PC-9 (cell line): ENCODE measurements at regions not wholly inside any gene's neighbourhood (a gene's known extent, or its start where the extent isn't known, plus 50 kb on each side); places are given as distances from the start of the nearest gene placed in this dataset.

Experiments
- BruUV-seq: library from RNA; stranded (reverse); fragments of 400-500 nt; replicated peaks from 2 replicates; lab custom pipeline; 2021; lab: Mats Ljungman, UMichigan
- CTCF ChIA-PET: fragments of 300-600 bp; sonication (Branson Sonifier 250); formaldehyde crosslinking; loops from one replicate; lab custom pipeline; 2022; ENCODE audit warnings: antibody characterized with exemption; lab: Charles Lee
- POLR2A ChIA-PET: fragments of 300-600 bp; sonication (Branson Sonifier 250); formaldehyde crosslinking; loops from one replicate; lab custom pipeline; 2022; ENCODE audit warnings: antibody characterized with exemption; ENCODE audit not compliant: unreplicated experiment; lab: Charles Lee
- DNase-seq, 2 experiments: peaks; one replicate each; pipeline versions ENCODE4 v3.0.0 to v3.0.0-alpha.2; 2015 to 2022; ENCODE audit warnings: mixed read lengths in 1 of 2
- H2AFZ ChIP-seq: fragments of 200-600 bp; sonication (generic); 2 replicates; pipeline ENCODE4 v1.8.1; 2017; ENCODE audit warnings: antibody characterized with exemption
- H3F3A ChIP-seq: fragments of 200-600 bp; sonication (generic); 2 replicates; pipeline ENCODE4 v1.8.1; 2017; ENCODE audit warnings: antibody characterized with exemption, mild to moderate bottlenecking, low read depth; ENCODE audit not compliant: insufficient read depth
- H3K27ac ChIP-seq: fragments of 200-600 bp; sonication (generic); 2 replicates; pipeline ENCODE4 v1.6.1; 2016; ENCODE audit warnings: mixed run types
- H3K27me3 ChIP-seq: fragments of 200-600 bp; sonication (generic); 2 replicates; pipeline ENCODE4 v1.6.1; 2016; ENCODE audit warnings: low read depth, mixed run types; ENCODE audit not compliant: insufficient read depth
- H3K36me3 ChIP-seq: fragments of 200-600 bp; sonication (generic); 2 replicates; pipeline ENCODE4 v1.6.1; 2016; ENCODE audit warnings: low read depth, mixed run types
- H3K4me1 ChIP-seq: fragments of 200-600 bp; sonication (generic); replicated peaks from 2 replicates; pipeline ENCODE4 v1.6.1; 2016; ENCODE audit warnings: mixed run types; ENCODE audit not compliant: insufficient read depth
- H3K4me2 ChIP-seq: fragments of 200-600 bp; sonication (generic); 2 replicates; pipeline ENCODE4 v1.6.1; 2017; ENCODE audit warnings: mixed run types
- H3K4me3 ChIP-seq: fragments of 200-600 bp; sonication (generic); 2 replicates; pipeline ENCODE4 v1.6.1; 2016; ENCODE audit warnings: mixed run types
- H3K79me2 ChIP-seq: fragments of 200-600 bp; sonication (generic); 2 replicates; pipeline ENCODE4 v1.6.1; 2017; ENCODE audit warnings: low read depth, mixed run types
- H3K9me2 ChIP-seq: fragments of 200-600 bp; sonication (generic); 2 replicates; pipeline ENCODE4 v1.8.1; 2017; ENCODE audit warnings: mild to moderate bottlenecking; ENCODE audit not compliant: insufficient read depth
- H3K9me3 ChIP-seq: fragments of 200-600 bp; sonication (generic); 2 replicates; pipeline ENCODE4 v1.8.1; 2016; ENCODE audit warnings: low read depth; ENCODE audit not compliant: insufficient read depth
- H4K20me1 ChIP-seq: fragments of 200-600 bp; sonication (generic); 2 replicates; pipeline ENCODE4 v1.8.1; 2017; ENCODE audit not compliant: insufficient read depth
- CTCF ChIP-seq: fragments of 200-600 bp; sonication (generic); conservative IDR thresholded peaks from 2 replicates; pipeline ENCODE4 v1.6.1; 2017; ENCODE audit warnings: mixed run types, antibody characterized with exemption, mild to moderate bottlenecking, moderate library complexity
- EZH2 ChIP-seq: fragments of 200-600 bp; sonication (generic); IDR thresholded peaks from 2 replicates; pipeline ENCODE4 v1.8.0; 2017; ENCODE audit warnings: antibody characterized with exemption, low read depth
- intact Hi-C: fragments of 100-400 bp; cut with micrococcal nuclease; formaldehyde crosslinking; loops from one replicate; pipeline ENCODE4 v1.10.0; 2022; ENCODE audit not compliant: unreplicated experiment

- intact Hi-C loops = no loop called here
- no peak for DNase-seq
- ChIA-PET POLR2A (no interaction called here), CTCF (no interaction called here)
- Histone ChIP-seq H2AFZ (no peak overlapping the region), H3K4me2 (no peak overlapping the region), H3K27me3 (no peaks in the 10 kb centered on the region), H3K9me3 (peaks cover 6% of the 10 kb centered on the region; the same call in 1 of the 2 replicates), H3F3A (no peaks in the 10 kb centered on the region), H3K9me2 (no peaks in the 10 kb centered on the region), H3K36me3 (no peaks in the 10 kb centered on the region), H3K4me3 (no peak overlapping the region), H3K79me2 (no peaks in the 10 kb centered on the region), H3K27ac (no peak overlapping the region), H3K4me1 (no peaks in the 10 kb centered on the region), H4K20me1 (no peaks in the 10 kb centered on the region; the same call in 1 of the 2 replicates)
- no peak for TF ChIP-seq CTCF
- no peak for TF ChIP-seq EZH2
- BruUV-seq = no TSS peak
These were observed 115.2 kb upstream of the TMEM168 start for GRCh38 chr7:112905413-112905812.

DNA sequence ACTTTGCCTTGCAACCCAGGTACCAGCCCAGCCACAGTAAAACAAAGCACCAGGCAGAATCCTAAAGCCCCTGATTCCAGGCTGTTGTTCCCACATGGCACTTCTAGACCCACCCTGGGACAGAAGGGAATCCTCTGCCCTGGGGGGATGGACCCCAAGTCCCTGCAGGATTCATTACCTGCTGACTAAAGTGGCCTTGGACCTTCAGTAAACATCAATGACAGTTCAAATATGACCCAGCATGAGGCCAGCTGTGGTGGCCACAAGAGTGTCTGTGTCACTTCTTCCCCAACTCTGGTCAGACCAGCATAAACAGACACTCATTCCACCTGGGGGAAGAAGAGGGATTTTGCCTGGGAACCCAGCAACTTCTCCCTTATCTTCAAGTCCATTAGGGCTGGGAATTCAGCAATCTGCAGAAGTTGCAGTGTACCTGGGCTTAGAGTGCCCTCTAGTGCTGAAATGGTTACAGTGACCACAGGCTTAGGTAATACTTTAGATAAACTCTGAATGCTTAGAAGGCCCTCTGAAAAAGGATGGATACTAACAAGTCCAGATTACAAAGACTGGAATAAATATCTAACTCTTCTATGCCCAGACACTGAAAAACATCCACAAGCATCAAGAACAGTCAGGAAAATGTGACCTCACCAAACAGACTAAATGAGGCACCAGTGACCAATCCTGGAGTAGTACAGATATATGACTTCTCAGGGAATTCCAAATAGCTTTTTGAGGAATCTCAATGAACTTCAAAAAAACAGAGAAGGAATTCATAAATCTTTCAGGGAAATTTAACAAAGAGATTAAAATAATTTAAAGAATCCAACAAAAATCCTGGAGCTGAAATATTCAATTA lies 108.5 kb upstream of the TMEM168 start:
- CTCF ChIA-PET = no interaction called here
- Histone ChIP-seq H3K4me1 (no peaks in the 10 kb centered on the region), H3K79me2 (no peaks in the 10 kb centered on the region), H3K9me3 (no peaks in the 10 kb centered on the region), H3K9me2 (no peaks in the 10 kb centered on the region), H3K27me3 (no peaks in the 10 kb centered on the region), H3K4me2 (no peak overlapping the region), H4K20me1 (peaks cover 8% of the 10 kb centered on the region), H3K36me3 (no peaks in the 10 kb centered on the region), H3F3A (no peaks in the 10 kb centered on the region), H2AFZ (no peak overlapping the region), H3K27ac (no peak overlapping the region), H3K4me3 (no peak overlapping the region)
- BruUV-seq = no TSS peak
- intact Hi-C loops = loop anchor here (1.0 to 5.0 kb wide), 3 partner anchors 348 to 1146 kb away; no protein-coding TSS in a partner anchor
- POLR2A ChIA-PET = no interaction called here
- TF ChIP-seq CTCF (peak; percentile 87), EZH2 (no peak)
- DNase-seq = peak; percentile 31 to 45

DNA sequence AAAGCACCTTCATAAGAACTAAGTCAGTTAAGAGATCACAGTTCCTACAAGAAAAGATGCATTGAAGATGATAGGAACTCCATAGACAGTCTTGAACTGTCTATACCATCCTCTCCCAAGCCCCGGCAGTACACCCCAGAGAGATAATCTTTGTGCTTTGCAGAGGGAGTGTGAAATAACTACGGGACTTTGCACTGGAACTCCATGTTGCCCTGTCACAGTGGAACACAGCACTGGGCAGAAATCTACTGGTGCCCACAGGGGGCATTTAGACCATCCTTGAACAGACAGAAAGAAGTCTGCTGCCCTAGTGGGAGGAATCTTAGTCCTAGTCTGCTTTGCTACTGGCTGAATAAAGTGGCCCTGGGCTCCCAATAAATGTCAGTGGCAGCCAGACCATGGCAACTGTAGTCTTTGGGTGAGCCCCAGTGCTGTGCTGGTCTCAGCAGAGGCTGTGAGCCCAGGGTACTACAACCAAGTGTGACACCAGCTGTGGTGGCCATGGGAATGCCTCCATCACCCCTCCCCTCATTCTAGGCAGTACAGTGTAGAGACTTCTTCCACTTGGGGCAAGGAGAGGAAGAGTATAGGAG lies 107.7 kb upstream of the TMEM168 start:
- no peak for DNase-seq
- no peaks in the 10 kb centered on the region for H3K9me3 ChIP-seq
- H3K27ac ChIP-seq = no peak overlapping the region
- intact Hi-C loops = loop anchor here (1.0 to 5.0 kb wide), 3 partner anchors 348 to 1146 kb away; no protein-coding TSS in a partner anchor
- ChIA-PET POLR2A (no interaction called here), CTCF (no interaction called here)
- no peaks in the 10 kb centered on the region for H3K79me2 ChIP-seq
- no peak overlapping the region for H3K4me3 ChIP-seq
- H4K20me1 ChIP-seq = peaks cover 8% of the 10 kb centered on the region
- H3K36me3 ChIP-seq = 0 out of 2 replicates have a peak, but pooled peaks cover 4% of the 10 kb centered on the region
- H3K9me2 ChIP-seq = no peaks in the 10 kb centered on the region
- no peak overlapping the region for H3K4me2 ChIP-seq
- no peak overlapping the region for H2AFZ ChIP-seq
- no peaks in the 10 kb centered on the region for H3K4me1 ChIP-seq
- TF ChIP-seq EZH2 = no peak
- TF ChIP-seq CTCF = no peak
- BruUV-seq = no TSS peak
- H3F3A ChIP-seq = no peaks in the 10 kb centered on the region
- no peaks in the 10 kb centered on the region for H3K27me3 ChIP-seq
